GM12878 (cell line): ENCODE measurements at regions not wholly inside any gene's neighbourhood (a gene's known extent, or its start where the extent isn't known, plus 50 kb on each side); places are given as distances from the start of the nearest gene placed in this dataset.

ENCODE experiments used
- FOXK2 ChIP-seq: fragments of 450-650 bp; IDR thresholded peaks from 2 replicates; pipeline ENCODE4 v1.6.1; 2017; ENCODE audit warnings: mild to moderate bottlenecking, moderate library complexity
- NFXL1 ChIP-seq: fragments of 450-650 bp; IDR thresholded peaks from 2 replicates; pipeline ENCODE4 v1.6.1; 2017; ENCODE audit warnings: antibody characterized with exemption, mild to moderate bottlenecking, borderline replicate concordance
- SIX5 ChIP-seq: IDR thresholded peaks from 2 replicates; pipeline ENCODE4 v1.6.1; 2011; ENCODE audit warnings: mild to moderate bottlenecking, low read depth, low read length, moderate library complexity; ENCODE audit not compliant: severe bottlenecking
- TF ChIP-seq, protein P1 (sequence below): fragments of 450-650 bp; IDR thresholded peaks from 2 replicates; pipeline ENCODE4 v1.6.1; 2017; ENCODE audit warnings: mild to moderate bottlenecking, moderate library complexity
- TF ChIP-seq, protein P2 (sequence below): fragments of 450-650 bp; IDR thresholded peaks from 2 replicates; pipeline ENCODE4 v1.6.1; 2017; ENCODE audit warnings: mild to moderate bottlenecking
- TF ChIP-seq, protein P3 (sequence below): fragments of 450-650 bp; IDR thresholded peaks from 2 replicates; pipeline ENCODE4 v1.6.1; 2016; ENCODE audit warnings: mild to moderate bottlenecking

DNA sequence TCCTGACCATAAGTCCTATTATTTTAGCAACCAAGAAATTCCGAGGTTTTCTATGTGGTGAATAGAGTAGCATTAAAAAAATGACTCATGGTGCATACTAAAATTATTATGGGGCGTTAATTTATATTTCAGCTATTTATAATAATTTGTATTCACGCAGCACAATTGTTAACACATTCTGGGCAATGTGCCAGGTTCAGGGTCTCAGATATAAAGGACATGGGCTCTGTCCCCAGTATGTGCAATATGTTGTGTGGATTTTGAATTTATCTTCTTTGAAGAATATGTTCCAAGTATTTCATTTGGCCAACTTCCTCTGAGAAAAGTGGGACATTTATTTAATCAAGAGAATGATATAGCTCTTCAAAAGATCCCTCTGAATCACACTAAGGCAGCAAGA is 1434.7 kb upstream of the PRR20A start (continued):
- TF ChIP-seq, protein P1, sequence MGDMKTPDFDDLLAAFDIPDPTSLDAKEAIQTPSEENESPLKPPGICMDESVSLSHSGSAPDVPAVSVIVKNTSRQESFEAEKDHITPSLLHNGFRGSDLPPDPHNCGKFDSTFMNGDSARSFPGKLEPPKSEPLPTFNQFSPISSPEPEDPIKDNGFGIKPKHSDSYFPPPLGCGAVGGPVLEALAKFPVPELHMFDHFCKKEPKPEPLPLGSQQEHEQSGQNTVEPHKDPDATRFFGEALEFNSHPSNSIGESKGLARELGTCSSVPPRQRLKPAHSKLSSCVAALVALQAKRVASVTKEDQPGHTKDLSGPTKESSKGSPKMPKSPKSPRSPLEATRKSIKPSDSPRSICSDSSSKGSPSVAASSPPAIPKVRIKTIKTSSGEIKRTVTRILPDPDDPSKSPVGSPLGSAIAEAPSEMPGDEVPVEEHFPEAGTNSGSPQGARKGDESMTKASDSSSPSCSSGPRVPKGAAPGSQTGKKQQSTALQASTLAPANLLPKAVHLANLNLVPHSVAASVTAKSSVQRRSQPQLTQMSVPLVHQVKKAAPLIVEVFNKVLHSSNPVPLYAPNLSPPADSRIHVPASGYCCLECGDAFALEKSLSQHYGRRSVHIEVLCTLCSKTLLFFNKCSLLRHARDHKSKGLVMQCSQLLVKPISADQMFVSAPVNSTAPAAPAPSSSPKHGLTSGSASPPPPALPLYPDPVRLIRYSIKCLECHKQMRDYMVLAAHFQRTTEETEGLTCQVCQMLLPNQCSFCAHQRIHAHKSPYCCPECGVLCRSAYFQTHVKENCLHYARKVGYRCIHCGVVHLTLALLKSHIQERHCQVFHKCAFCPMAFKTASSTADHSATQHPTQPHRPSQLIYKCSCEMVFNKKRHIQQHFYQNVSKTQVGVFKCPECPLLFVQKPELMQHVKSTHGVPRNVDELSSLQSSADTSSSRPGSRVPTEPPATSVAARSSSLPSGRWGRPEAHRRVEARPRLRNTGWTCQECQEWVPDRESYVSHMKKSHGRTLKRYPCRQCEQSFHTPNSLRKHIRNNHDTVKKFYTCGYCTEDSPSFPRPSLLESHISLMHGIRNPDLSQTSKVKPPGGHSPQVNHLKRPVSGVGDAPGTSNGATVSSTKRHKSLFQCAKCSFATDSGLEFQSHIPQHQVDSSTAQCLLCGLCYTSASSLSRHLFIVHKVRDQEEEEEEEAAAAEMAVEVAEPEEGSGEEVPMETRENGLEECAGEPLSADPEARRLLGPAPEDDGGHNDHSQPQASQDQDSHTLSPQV = no peak
- no peak for TF ChIP-seq SIX5
- no peak for TF ChIP-seq NFXL1
- TF ChIP-seq, protein P2, sequence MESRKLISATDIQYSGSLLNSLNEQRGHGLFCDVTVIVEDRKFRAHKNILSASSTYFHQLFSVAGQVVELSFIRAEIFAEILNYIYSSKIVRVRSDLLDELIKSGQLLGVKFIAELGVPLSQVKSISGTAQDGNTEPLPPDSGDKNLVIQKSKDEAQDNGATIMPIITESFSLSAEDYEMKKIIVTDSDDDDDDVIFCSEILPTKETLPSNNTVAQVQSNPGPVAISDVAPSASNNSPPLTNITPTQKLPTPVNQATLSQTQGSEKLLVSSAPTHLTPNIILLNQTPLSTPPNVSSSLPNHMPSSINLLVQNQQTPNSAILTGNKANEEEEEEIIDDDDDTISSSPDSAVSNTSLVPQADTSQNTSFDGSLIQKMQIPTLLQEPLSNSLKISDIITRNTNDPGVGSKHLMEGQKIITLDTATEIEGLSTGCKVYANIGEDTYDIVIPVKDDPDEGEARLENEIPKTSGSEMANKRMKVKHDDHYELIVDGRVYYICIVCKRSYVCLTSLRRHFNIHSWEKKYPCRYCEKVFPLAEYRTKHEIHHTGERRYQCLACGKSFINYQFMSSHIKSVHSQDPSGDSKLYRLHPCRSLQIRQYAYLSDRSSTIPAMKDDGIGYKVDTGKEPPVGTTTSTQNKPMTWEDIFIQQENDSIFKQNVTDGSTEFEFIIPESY = no peak
- TF ChIP-seq, protein P3, sequence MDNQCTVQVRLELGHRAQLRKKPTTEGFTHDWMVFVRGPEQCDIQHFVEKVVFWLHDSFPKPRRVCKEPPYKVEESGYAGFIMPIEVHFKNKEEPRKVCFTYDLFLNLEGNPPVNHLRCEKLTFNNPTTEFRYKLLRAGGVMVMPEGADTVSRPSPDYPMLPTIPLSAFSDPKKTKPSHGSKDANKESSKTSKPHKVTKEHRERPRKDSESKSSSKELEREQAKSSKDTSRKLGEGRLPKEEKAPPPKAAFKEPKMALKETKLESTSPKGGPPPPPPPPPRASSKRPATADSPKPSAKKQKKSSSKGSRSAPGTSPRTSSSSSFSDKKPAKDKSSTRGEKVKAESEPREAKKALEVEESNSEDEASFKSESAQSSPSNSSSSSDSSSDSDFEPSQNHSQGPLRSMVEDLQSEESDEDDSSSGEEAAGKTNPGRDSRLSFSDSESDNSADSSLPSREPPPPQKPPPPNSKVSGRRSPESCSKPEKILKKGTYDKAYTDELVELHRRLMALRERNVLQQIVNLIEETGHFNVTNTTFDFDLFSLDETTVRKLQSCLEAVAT = no peak
- no peak for TF ChIP-seq FOXK2
